Spleen (tissue), 11 donors: ENCODE measurements at regions not wholly inside any gene's neighbourhood (a gene's known extent, or its start where the extent isn't known, plus 50 kb on each side); places are given as distances from the start of the nearest gene placed in this dataset.

Experiments used
- DNase-seq: peaks from one replicate; pipeline ENCODE4 v3.0.0-alpha.2; 2020
- H3K27ac ChIP-seq, 8 donors: fragments of 200-600 bp; sonication (generic) in 7 of 8; 1 replicate in 4 of 8; 2 replicates in 4 of 8; pipeline versions ENCODE4 v1.5.0 to v1.8.0; 2016 to 2021; ENCODE audit warnings: inconsistent platforms in 4 of 8, mild to moderate bottlenecking in 4 of 8, moderate library complexity in 1 of 8
- H3K27me3 ChIP-seq, 7 donors: fragments of 200-600 bp; sonication (generic) in 6 of 7; replicated peaks in 1 of 7; 1 replicate in 4 of 7; 2 replicates in 3 of 7; pipeline versions ENCODE4 v1.5.0 to v1.8.0; 2016 to 2021; ENCODE audit warnings: inconsistent platforms in 3 of 7, mild to moderate bottlenecking in 1 of 7
- H3K36me3 ChIP-seq, 6 donors: fragments of 200-600 bp; sonication (generic) in 5 of 6; 1 replicate in 4 of 6; 2 replicates in 2 of 6; pipeline versions ENCODE4 v1.5.0 to v1.8.0; 2016 to 2021; ENCODE audit warnings: inconsistent platforms in 2 of 6
- H3K4me1 ChIP-seq, 6 donors: fragments of 200-600 bp; sonication (generic) in 5 of 6; 1 replicate in 3 of 6; 2 replicates in 3 of 6; pipeline versions ENCODE4 v1.5.0 to v1.8.0; 2016 to 2021; ENCODE audit warnings: inconsistent platforms in 3 of 6
- H3K4me3 ChIP-seq, 8 donors: fragments of 200-600 bp; sonication (generic) in 7 of 8; 1 replicate in 4 of 8; 2 replicates in 4 of 8; pipeline versions ENCODE4 v1.5.0 to v1.8.0; 2016 to 2021; ENCODE audit warnings: inconsistent platforms in 4 of 8, mild to moderate bottlenecking in 4 of 8, moderate library complexity in 2 of 8
- H3K9me3 ChIP-seq, 8 donors: fragments of 200-600 bp; sonication (generic) in 7 of 8; 1 replicate in 4 of 8; 2 replicates in 4 of 8; pipeline versions ENCODE4 v1.5.0 to v1.8.0; 2016 to 2021; ENCODE audit warnings: inconsistent platforms in 4 of 8
- POLR2A ChIP-seq, 3 donors: fragments of 450-650 bp; IDR thresholded peaks; one replicate each; pipeline ENCODE4 v1.5.1; 2017; ENCODE audit warnings: antibody characterized with exemption in 3 of 3, mild to moderate bottlenecking in 1 of 3
- POLR2AphosphoS5 ChIP-seq, 3 donors: sonication (generic); formaldehyde crosslinking; IDR thresholded peaks; one replicate each; pipeline ENCODE4 v1.5.1; 2017; ENCODE audit warnings: antibody characterized with exemption in 3 of 3
- WGBS, 5 donors: extraction: QIAGEN DNeasy Blood & Tissue Kit in 3 of 5; methylation state at CpG; one replicate each; pipeline versions ENCODE4 v1.1.5 to v1.1.7; 2013 to 2018; 5-methylcytosine and 5-hydroxymethylcytosine counted together
- intact Hi-C: fragments of 100-400 bp; cut with DNase I; formaldehyde crosslinking; loops from one replicate; pipeline ENCODE4 v1.15.0; 2023; ENCODE audit warnings: low total_unique reads
- TF ChIP-seq, protein P1 (sequence below), 11 experiments: fragments of 200-600 bp in 7 of 11; fragments of 450-650 bp in 4 of 11; sonication (generic) in 4 of 11; IDR thresholded peaks in 8 of 11; conservative IDR thresholded peaks in 3 of 11; 1 replicate in 7 of 11; 2 replicates in 4 of 11; pipeline versions ENCODE4 v1.4.0 to v1.8.0; 2016 to 2021; ENCODE audit warnings: antibody characterized with exemption in 11 of 11, inconsistent platforms in 4 of 11, mild to moderate bottlenecking in 1 of 11
- donor health status: healthy with polysubstance abuse.
- donor health status: DM: no; HTN: no; CAD: no; lungs with moderate emphysema.
- donor health status: DM: no; HTN: no; CAD: no.
- donor health status: Bipolar disorder and iron deficiency.
- donor health status: healthy.
- donor health status: DM: no; HTN: no; CAD: no.
- donor health status: DM: yes; HTN: yes; CAD: no.

DNA sequence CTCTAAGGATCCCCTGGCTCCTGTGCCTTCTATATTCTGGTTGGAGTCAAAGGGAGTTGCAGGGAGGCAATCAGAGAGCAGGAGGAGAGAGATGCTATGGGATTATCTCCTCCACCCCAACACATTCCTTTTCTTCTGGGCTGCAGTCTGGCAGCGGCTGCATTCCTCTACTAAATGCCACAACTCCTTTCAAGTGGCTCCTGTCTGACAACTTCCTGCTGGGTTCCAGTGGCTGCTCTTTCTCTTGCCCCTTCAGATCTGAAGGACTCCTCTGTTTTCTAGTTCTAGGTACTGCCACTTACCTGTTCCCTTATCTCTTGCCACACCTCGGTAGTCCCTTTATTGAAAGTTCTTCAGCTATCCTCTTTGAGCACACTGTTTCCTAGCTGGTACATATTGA lies 425.0 kb downstream of the SNAPC1 start:
- DNase-seq, result no peak
- Histone ChIP-seq H3K4me1 (no peaks in the 10 kb centered on the region), H3K27me3 (peaks cover 0 to 39% (median 0%) of the 10 kb centered on the region in 7 donors), H3K9me3 (no peaks in the 10 kb centered on the region), H3K4me3 (no peak overlapping the region), H3K27ac (no peak overlapping the region), H3K36me3 (no peaks in the 10 kb centered on the region)
- no peak for TF ChIP-seq POLR2AphosphoS5 (IDR thresholded peaks at IDR 0.05)
- TF ChIP-seq POLR2A (IDR thresholded peaks at IDR 0.05), result no peak
- TF ChIP-seq, protein P1, sequence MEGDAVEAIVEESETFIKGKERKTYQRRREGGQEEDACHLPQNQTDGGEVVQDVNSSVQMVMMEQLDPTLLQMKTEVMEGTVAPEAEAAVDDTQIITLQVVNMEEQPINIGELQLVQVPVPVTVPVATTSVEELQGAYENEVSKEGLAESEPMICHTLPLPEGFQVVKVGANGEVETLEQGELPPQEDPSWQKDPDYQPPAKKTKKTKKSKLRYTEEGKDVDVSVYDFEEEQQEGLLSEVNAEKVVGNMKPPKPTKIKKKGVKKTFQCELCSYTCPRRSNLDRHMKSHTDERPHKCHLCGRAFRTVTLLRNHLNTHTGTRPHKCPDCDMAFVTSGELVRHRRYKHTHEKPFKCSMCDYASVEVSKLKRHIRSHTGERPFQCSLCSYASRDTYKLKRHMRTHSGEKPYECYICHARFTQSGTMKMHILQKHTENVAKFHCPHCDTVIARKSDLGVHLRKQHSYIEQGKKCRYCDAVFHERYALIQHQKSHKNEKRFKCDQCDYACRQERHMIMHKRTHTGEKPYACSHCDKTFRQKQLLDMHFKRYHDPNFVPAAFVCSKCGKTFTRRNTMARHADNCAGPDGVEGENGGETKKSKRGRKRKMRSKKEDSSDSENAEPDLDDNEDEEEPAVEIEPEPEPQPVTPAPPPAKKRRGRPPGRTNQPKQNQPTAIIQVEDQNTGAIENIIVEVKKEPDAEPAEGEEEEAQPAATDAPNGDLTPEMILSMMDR (IDR thresholded peaks at IDR 0.05 in 8 of 11, conservative IDR thresholded peaks at IDR 0.05 in 3 of 11), result no peak
- intact Hi-C loops, result no loop called here
- WGBS, 5 donors, result 52 to 69% (median 58%) methylated on average over 2 of the region's 2 CpGs

DNA sequence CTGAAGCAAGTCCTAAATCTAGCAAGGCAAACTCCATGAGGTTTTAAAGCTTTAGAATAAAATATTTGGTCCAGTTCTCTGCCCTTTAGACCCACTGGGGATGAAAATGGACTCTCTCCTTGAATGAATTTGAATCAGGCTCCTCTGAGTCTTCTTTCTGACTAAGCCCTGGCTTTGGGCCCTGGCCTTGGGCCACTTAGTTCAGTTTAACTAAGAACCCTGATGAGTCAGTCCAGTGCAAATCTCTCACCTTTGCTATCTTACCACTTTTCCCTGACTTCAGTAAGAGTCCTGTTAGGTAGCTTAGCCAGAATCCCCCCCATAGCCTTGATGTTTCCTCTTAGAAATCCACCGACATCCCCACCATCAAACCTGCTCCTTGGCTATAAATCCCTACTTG lies 427.5 kb downstream of the SNAPC1 start:
- Histone ChIP-seq H3K27me3 (peaks cover 0 to 28% (median 0%) of the 10 kb centered on the region in 7 donors), H3K27ac (no peak overlapping the region), H3K4me3 (no peak overlapping the region), H3K9me3 (peaks cover 0 to 4% (median 0%) of the 10 kb centered on the region in 8 donors), H3K36me3 (no peaks in the 10 kb centered on the region), H3K4me1 (no peaks in the 10 kb centered on the region)
- intact Hi-C loops, result no loop called here
- TF ChIP-seq, protein P1 (IDR thresholded peaks at IDR 0.05 in 8 of 11, conservative IDR thresholded peaks at IDR 0.05 in 3 of 11), result no peak
- no peak for TF ChIP-seq POLR2A (IDR thresholded peaks at IDR 0.05)
- no peak for TF ChIP-seq POLR2AphosphoS5 (IDR thresholded peaks at IDR 0.05)
- WGBS, 5 donors, result 0 to 29% (median 0%) methylated on average over 1 of the region's 1 CpG
- no peak for DNase-seq

DNA sequence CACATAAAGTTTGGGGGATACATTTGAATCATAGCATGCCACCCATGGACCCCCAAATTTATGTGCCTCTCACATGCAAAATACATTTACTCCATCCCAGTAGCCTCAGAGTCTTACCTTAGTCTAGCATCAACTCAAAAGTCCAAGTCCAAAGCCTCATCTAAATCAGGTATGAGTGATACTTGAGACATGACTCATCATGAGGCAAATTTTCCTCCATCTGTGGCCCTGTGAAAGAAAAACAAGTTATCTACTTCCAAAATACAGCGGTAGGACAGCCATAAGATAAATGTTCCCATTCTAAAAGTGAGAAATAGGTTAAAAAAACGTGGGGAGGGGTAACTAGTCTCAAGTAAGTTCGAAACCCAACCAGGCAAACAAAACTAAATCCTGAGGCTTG lies 444.2 kb downstream of the SNAPC1 start:
- Histone ChIP-seq H3K4me1 (no peaks in the 10 kb centered on the region), H3K4me3 (no peak overlapping the region), H3K27me3 (peaks cover 0 to 15% (median 0%) of the 10 kb centered on the region in 7 donors), H3K9me3 (peaks cover 0 to 18% (median 2%) of the 10 kb centered on the region in 8 donors), H3K36me3 (no peaks in the 10 kb centered on the region), H3K27ac (no peak overlapping the region)
- WGBS, 5 donors, result 49 to 64% (median 53%) methylated on average over 3 of the region's 3 CpGs
- no peak for DNase-seq
- TF ChIP-seq, protein P1 (IDR thresholded peaks at IDR 0.05 in 8 of 11, conservative IDR thresholded peaks at IDR 0.05 in 3 of 11), result no peak
- TF ChIP-seq POLR2A (IDR thresholded peaks at IDR 0.05) (no peak), POLR2AphosphoS5 (IDR thresholded peaks at IDR 0.05) (no peak)
- intact Hi-C loops, result no loop called here

DNA sequence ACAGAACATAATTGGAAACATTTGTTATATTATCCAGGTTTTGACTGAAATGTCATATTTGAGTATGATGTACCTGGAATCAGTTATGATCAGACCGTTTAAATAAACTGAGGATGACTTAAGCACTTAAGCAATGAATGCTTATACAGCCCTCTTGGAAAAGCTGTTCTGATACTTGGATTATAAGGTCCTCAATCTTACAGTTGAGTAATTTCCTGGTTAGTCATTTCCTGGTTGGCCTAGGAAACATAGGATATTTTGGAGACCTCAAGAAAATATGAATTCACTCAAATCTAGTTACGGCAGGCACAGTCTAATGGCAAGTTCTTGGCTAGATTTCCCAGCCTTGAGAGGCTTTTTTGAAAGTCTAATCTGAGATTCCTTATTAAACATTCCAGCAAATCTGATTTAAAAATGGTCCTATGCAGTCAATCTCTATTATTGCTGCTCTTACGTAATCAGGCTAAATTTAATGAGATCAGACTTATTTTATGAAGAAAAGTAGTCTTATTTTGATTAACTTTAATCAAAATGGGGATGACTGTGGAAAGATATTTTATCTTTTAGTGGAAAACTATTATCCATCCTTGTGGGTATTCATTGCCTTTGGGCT lies 447.2 kb downstream of the SNAPC1 start:
- DNase-seq, result no peak
- Histone ChIP-seq H3K27me3 (peaks cover 0 to 15% (median 0%) of the 10 kb centered on the region in 7 donors), H3K36me3 (no peaks in the 10 kb centered on the region), H3K4me1 (no peaks in the 10 kb centered on the region), H3K9me3 (peaks cover 0 to 16% (median 2%) of the 10 kb centered on the region in 8 donors), H3K4me3 (no peak overlapping the region), H3K27ac (no peak overlapping the region)
- 54 to 77% (median 71%) methylated on average over 3 of the region's 3 CpGs for WGBS, 5 donors
- intact Hi-C loops, result no loop called here
- TF ChIP-seq POLR2A (IDR thresholded peaks at IDR 0.05), result no peak
- TF ChIP-seq POLR2AphosphoS5 (IDR thresholded peaks at IDR 0.05), result no peak
- TF ChIP-seq, protein P1 (IDR thresholded peaks at IDR 0.05 in 8 of 11, conservative IDR thresholded peaks at IDR 0.05 in 3 of 11), result no peak
